Right lobe of liver (tissue), 4 donors: ENCODE measurements at regions not wholly inside any gene's neighbourhood (a gene's known extent, or its start where the extent isn't known, plus 50 kb on each side); places are given as distances from the start of the nearest gene placed in this dataset.

Source experiments
- CTCF ChIP-seq, 4 donors: fragments of 200-600 bp in 3 of 4; fragments of 450-650 bp in 1 of 4; IDR thresholded peaks; one replicate each; pipeline versions ENCODE4 v1.5.1 to v1.8.0; 2016 to 2022; ENCODE audit warnings: antibody characterized with exemption in 4 of 4, mild to moderate bottlenecking in 2 of 4
- POLR2A ChIP-seq: fragments of 450-650 bp; IDR thresholded peaks from one replicate; pipeline ENCODE4 v1.6.1; 2017; ENCODE audit warnings: antibody characterized with exemption, mild to moderate bottlenecking
- donor health status: DM: no; HTN: no; CAD: no.
- donor health status: DM: no; HTN: no; CAD: no.
- donor health status: DM: no; HTN: yes; CAD: no.

- TF ChIP-seq CTCF (IDR thresholded peaks at IDR 0.05) = no peak
- TF ChIP-seq POLR2A = no peak
These were observed 1516.2 kb upstream of the PCDH20 start for GRCh38 chr13:62931853-62932252.
